GM12864 (cell line): ENCODE measurements at regions not wholly inside any gene's neighbourhood (a gene's known extent, or its start where the extent isn't known, plus 50 kb on each side); places are given as distances from the start of the nearest gene placed in this dataset.

Experiments used
- DNase-seq: peaks from one replicate; pipeline ENCODE4 v3.0.0-alpha.2; 2011; ENCODE audit warnings: low read depth
- H3K4me3 ChIP-seq: 2 replicates; pipeline ENCODE4 v1.5.1; 2011; ENCODE audit warnings: mild to moderate bottlenecking, low read depth, low read length, control low read depth
- TF ChIP-seq, protein P1 (sequence below): IDR thresholded peaks from 2 replicates; pipeline ENCODE4 v1.5.1; 2011; ENCODE audit warnings: low read depth, mild to moderate bottlenecking, moderate library complexity, low read length, control low read depth, inconsistent platforms; ENCODE audit errors: missing control alignments

DNA sequence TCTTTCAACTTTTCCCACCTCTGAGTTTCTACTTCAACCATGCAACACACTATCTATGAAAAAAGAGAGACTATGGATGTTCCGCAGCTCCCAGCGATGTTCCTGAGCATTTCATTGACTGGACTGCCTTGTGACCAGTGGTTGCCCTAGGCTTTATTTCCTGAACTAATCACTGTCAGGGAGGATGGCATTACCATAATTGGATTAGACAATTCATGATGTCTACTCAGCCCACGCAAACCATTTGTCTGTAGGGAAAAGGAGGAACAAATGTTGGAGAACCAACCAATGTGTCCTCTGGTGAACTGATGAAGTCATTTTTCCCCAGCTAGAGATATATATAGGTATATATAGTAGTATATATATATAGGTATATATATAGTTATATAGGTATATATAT, 229.3 kb upstream of the MCTP2 start:
- H3K4me3 ChIP-seq, result no peak overlapping the region
- no peak for DNase-seq
- TF ChIP-seq, protein P1, sequence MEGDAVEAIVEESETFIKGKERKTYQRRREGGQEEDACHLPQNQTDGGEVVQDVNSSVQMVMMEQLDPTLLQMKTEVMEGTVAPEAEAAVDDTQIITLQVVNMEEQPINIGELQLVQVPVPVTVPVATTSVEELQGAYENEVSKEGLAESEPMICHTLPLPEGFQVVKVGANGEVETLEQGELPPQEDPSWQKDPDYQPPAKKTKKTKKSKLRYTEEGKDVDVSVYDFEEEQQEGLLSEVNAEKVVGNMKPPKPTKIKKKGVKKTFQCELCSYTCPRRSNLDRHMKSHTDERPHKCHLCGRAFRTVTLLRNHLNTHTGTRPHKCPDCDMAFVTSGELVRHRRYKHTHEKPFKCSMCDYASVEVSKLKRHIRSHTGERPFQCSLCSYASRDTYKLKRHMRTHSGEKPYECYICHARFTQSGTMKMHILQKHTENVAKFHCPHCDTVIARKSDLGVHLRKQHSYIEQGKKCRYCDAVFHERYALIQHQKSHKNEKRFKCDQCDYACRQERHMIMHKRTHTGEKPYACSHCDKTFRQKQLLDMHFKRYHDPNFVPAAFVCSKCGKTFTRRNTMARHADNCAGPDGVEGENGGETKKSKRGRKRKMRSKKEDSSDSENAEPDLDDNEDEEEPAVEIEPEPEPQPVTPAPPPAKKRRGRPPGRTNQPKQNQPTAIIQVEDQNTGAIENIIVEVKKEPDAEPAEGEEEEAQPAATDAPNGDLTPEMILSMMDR, result no peak

DNA sequence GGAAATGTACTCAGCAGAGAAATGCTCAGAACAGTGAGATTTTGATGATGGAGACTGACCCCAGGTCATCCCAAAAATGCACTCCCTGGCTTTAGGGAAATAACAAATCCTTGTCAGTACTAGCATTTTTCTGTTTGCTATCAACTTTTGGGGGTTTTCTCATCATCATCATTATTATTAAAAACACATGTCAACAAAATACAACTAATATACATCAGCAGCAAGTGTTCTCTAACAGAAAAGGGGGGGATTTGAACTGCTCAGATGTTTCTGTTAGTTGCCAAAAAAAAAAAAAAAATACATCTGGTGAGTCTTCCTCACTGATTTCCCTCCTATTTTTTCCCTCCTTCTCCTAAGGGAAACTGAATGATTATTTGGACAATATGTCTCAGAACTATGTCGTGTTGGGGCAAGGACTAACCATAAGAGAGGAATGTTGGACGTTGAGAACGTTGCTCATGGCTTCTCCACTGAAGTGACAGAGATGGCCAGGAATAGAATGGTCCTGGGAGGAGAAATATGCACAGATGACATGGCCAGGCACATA, 230.0 kb upstream of the MCTP2 start:
- H3K4me3 ChIP-seq, result no peak overlapping the region
- TF ChIP-seq, protein P1, result no peak
- DNase-seq, result no peak

DNA sequence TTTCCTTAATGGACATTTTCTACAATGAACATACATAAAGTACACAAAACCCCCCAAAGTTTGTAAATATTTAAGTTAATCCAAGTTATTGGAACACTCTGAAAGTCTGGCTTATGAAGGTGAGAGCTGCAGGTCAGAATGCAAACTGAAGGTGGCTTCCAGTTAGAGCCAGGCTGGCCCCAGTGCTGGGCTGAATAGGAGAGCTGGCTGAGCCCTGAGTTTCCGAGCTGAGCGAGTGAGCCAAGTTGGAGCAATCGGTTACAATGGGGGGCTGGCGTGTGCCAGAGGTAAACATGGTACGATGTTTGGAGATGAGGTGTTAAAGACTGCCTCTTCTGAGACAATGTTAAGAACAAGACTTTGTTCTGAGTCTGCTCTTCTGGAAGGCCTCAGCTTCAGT, 230.8 kb upstream of the MCTP2 start:
- TF ChIP-seq, protein P1, result no peak
- DNase-seq, result no peak
- H3K4me3 ChIP-seq, result no peak overlapping the region

DNA sequence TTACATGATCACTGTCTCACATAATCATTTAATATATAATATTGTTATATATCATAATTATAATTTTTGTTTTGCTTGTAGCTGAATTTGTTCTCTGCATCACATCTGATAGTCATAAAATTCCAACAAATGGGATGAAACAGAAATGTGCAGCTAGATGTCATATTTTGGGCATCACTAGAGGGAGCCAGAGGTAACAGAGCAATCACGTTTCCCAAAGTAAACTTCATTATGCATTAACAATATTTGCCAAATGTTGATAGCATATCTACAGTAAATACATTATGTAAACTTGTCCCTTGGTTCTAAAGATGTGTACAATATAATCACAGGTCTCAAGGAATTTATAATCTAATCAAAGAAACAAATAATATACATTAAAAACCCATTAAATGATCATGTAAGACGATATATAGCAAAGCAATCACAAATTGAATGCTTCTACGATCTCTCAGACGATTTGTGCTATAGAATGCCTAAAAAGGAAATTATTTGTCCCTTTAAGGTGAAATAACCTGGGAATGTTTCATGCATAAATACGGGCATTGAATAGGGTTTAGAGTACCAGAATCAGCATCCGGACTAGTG, 234.2 kb upstream of the MCTP2 start:
- no peak overlapping the region for H3K4me3 ChIP-seq
- TF ChIP-seq, protein P1, result peak; percentile 65
- DNase-seq, result no peak

DNA sequence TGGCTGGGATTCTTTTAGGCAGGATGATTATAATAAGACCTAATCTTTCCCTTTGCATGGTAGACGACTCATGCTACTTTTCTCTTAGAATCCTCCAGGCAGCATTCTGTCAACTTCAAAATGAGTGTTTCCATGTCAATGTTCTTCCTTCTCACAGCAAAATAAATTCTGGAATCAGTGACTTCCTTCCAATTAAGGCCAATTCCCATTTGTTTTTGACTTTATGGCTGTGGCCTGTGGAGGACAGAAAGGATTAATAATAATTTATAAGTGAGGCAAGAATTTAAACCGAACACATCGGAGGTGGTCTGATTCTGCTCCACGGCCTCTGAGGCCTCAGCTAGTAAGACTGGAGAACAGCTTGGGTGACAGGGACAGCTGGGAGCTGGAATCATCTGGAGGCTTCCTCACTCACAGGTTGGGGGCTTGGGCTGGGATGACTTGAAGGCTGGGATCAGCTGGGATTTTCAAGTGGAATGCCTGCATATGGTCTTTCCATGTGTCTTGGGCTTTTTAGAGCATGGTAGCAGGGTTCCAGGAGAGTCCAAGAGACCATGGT, 241.8 kb upstream of the MCTP2 start:
- H3K4me3 ChIP-seq, result no peak overlapping the region
- no peak for DNase-seq
- TF ChIP-seq, protein P1, result no peak

DNA sequence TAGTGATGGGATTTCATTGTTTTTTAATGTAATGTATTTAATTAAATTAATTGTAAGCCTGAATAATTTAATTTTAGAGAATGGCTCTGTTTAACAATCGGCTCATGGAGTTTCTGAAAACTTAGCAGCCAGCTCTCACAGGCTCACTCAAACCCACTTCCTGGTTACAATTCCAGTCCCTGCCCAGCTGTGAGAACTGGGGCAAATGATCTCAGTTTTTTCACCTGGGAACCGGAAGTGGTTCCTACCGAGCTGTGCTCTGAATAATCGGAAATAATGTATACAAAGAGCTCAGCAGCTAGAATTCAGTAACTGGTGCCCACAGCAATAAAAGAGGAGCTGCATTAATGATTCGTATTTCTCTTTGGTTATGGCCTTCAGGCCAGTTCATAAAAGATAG, 244.3 kb upstream of the MCTP2 start:
- no peak for DNase-seq
- TF ChIP-seq, protein P1, result no peak
- no peak overlapping the region for H3K4me3 ChIP-seq
